HG02798 (cell line): ENCODE measurements at regions not wholly inside any gene's neighbourhood (a gene's known extent, or its start where the extent isn't known, plus 50 kb on each side); places are given as distances from the start of the nearest gene placed in this dataset.
A peak's percentile ranks its signal among the peaks of the same experiment; 100 is the strongest.
"Not testable (repeated sequence)": the region's sequence is repeated elsewhere in the genome, so short reads cannot be mapped to it uniquely, and the experiment has no call there.

ENCODE experiments used
- ATAC-seq: cut with Tn5 transposase; IDR thresholded peaks from one replicate; pipeline ENCODE4 v1.9.1; 2021; ENCODE audit warnings: mild to moderate bottlenecking; ENCODE audit not compliant: unreplicated experiment, poor library complexity

GRCh38 chr2:49811502-49811901 is 657.2 kb upstream of the FSHR start:
- no peak for ATAC-seq

GRCh38 chr2:49807689-49808088 is 653.4 kb upstream of the FSHR start:
- no peak for ATAC-seq

DNA sequence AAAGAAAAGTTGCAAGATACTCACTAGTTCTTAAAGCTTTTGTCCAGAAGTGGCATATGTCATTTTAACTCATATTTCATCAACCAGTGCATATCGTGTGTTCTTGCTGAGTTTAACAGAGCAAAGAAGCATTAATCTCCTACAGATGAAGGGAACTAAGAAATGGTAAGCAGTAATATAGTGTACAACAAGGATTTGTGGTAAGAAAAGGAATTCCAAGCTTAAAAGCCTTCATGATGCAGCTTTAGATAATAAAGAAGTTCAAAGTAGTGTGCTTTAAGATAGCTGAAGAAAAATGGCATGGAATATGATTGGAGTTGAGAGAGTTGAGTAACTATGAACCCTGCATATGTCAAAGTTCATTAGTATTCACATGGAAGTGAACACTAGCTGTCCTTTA is 649.8 kb upstream of the FSHR start:
- no peak for ATAC-seq

GRCh38 chr2:49801898-49802450 is 647.7 kb upstream of the FSHR start:
- no peak for ATAC-seq

DNA sequence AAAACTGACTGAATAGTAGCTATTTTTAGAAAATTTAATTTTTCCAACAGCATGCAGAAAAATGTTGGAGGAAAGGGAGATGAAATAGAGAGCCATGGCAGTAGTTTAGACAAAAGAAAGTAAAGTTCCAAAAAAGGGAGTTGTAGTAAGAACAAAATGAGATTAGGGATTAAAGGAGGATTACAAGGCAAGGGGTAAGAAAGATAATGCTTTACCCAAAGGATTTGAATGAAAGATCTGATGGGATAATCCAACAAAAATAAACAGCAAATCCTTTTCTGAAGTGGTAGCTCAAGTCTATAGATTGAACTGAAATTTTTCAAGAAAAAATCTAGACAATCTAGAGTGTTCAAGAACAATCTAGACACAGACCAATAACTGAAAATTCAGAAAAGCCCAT is 644.3 kb upstream of the FSHR start:
- ATAC-seq = no peak

DNA sequence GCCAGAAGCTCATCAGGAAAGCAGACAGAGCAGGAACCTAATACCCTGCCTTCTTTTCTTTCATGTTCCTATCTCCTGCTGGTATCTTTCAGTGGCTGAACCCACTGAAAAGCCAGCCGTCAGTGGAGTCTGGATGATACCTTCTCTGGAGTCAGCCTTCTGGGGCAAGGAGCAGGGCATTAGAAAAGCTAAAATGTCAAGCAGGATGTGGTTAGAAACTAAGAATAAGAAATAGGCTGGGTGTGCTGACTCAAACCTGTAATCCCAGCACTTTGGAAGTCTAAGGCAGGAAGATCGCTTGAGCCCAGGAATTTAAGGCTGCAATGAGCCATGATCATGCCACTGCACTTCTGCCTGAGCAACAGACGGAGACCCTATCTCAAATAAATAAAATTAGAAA is 642.0 kb upstream of the FSHR start:
- no peak for ATAC-seq

- ATAC-seq = no peak
Measured at GRCh38 chr2:49794396-49794795, 640.1 kb upstream of the FSHR start.

- no peak for ATAC-seq
Measured at GRCh38 chr2:49788300-49788699, 634.0 kb upstream of the FSHR start.

DNA sequence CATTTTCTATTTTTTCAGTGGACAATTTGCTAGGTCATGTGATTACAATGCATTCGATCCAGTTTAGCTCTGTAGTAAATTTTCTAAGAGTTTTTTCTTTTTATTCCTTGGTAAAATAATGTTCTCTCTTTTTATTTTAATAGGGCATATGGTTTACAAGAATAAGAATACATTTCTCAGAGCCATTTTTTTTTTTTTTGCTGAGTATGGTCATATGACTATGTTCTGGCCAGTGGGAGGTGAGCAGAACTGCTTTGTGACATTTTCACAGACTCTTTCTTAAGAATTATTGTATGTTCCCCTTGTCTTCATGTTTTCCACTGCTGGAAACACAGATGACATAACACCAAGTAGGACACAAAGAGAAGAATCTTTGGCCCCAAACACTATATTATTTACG is 626.6 kb upstream of the FSHR start:
- no peak for ATAC-seq

GRCh38 chr2:49772299-49772970 is 618.1 kb upstream of the FSHR start:
- no peak for ATAC-seq

DNA sequence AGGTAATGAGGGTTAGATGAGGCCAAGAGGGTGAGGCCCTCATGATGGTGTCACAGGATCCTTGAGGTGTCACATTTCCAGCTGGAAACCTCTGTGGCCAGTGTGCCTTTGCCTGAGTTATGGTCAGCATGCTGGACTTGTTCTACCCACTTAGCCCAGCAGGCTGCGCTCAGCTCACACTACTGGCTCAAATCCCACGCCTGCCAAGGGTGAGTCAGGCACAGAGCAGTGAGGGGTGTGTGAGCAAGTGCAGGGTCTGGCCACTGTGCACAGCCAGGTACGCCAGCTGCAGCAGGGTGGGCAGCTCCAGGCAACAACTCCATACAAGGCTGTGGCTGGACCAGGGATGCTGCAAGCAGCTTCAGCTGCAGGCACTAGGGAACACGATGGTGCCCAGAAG is 616.6 kb upstream of the FSHR start:
- ATAC-seq = peak; percentile 58

GRCh38 chr2:49767316-49767715 is 613.0 kb upstream of the FSHR start:
- no peak for ATAC-seq

GRCh38 chr2:49755777-49756176 is 601.5 kb upstream of the FSHR start:
- ATAC-seq = no peak

DNA sequence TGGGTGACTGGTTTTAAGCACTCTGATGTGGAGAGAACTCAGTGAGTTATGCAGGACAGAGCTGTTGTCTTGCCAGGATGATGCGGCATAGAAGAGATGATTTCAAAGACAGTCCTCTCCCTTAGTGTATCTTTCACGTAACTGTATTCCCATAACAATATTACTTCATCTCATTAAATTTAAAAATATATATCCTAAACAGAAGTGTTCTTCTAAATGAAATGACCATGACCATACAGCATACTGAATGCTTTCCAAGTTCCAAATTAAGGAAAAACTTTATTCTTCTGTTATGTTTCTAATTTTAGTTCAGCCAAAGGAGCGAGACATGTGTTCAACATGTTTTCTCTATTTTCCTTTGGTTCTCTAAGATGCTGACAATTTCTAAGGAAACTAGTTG is 600.1 kb upstream of the FSHR start:
- ATAC-seq = no peak

GRCh38 chr2:49753344-49753985 is 599.1 kb upstream of the FSHR start:
- no peak for ATAC-seq

GRCh38 chr2:49737606-49738005 is 583.3 kb upstream of the FSHR start:
- no peak for ATAC-seq

- ATAC-seq = not testable (repeated sequence)
Measured at GRCh38 chr2:49732924-49733323, 578.6 kb upstream of the FSHR start.

GRCh38 chr2:49719241-49719640 is 564.9 kb upstream of the FSHR start:
- no peak for ATAC-seq

DNA sequence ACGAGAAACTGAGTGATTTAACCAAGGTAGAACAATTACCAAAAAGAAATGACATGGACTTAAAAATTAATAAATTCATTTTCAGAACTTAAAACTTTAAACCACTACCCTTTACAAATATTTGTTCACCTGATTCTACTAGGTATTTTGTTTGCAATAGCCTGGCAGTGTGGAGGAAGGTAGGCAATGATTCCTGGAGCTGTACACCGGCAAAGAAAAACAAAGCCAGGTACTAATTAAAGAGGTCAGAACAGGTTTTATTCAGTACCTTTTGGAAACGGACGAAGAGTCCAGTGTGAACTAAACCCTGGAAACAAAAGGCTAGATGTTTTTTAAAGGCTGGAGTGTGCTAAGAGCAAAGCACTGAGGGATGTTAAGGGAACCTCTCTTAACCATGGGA is 561.3 kb upstream of the FSHR start:
- ATAC-seq = no peak

- no peak for ATAC-seq
Measured at GRCh38 chr2:49714454-49714853, 560.1 kb upstream of the FSHR start.

- ATAC-seq = no peak
Measured at GRCh38 chr2:49702740-49703139, 548.4 kb upstream of the FSHR start.

- no peak for ATAC-seq
Measured at GRCh38 chr2:49693961-49694360, 539.6 kb upstream of the FSHR start.
